ENCODE measurements at regions not wholly inside any gene's neighbourhood (a gene's known extent, or its start where the extent isn't known, plus 50 kb on each side); places are given as distances from the start of the nearest gene placed in this dataset.

GRCh38 chr1:147451628-147452027 is 89.7 kb upstream of the BCL9 start:
- POLR2A ChIA-PET, result no interaction called here
- Mint-ChIP-seq H3K4me3 (no peak overlapping the region), H3K9me3 (ENCODE audit: insufficient read depth) (peaks cover 4% of the 10 kb centered on the region), H3K27me3 (peaks cover 22% of the 10 kb centered on the region), H3K4me1 (no peaks in the 10 kb centered on the region), H3K27ac (no peak overlapping the region)
- CTCF ChIA-PET, result no interaction called here
- H2AFZ ChIP-seq (ENCODE audit: insufficient read depth, low read depth, low read length, poor library complexity, severe bottlenecking), result no peak overlapping the region
- H3K4me2 ChIP-seq (replicated peaks; ENCODE audit: low read depth, low read length, poor library complexity, severe bottlenecking), result no peak overlapping the region
- H3K27me3 ChIP-seq (replicated peaks in 1 of 4; ENCODE audit: control extremely low read depth in 1 of 4, control insufficient read depth in 3 of 4, insufficient read depth in 4 of 4, low read length in 3 of 4), result peaks cover 0 to 11% (median 3%) of the 10 kb centered on the region in 4 experiments
- H3K9ac ChIP-seq (ENCODE audit: low read length), result no peak overlapping the region
- H3K9me3 ChIP-seq (ENCODE audit: control extremely low read depth in 1 of 3, control insufficient read depth in 2 of 3, insufficient read depth in 1 of 3, low read length in 2 of 3), result peaks cover 0 to 5% (median 3%) of the 10 kb centered on the region in 3 donors
- ATAC-seq (ENCODE audit: low read depth) (no peak), DNase-seq (no peak)
- H3K4me1 ChIP-seq (ENCODE audit: control insufficient read depth in 2 of 2, insufficient read depth in 2 of 2, low read length in 2 of 2), result no peaks in the 10 kb centered on the region
- TF ChIP-seq, protein P1, sequence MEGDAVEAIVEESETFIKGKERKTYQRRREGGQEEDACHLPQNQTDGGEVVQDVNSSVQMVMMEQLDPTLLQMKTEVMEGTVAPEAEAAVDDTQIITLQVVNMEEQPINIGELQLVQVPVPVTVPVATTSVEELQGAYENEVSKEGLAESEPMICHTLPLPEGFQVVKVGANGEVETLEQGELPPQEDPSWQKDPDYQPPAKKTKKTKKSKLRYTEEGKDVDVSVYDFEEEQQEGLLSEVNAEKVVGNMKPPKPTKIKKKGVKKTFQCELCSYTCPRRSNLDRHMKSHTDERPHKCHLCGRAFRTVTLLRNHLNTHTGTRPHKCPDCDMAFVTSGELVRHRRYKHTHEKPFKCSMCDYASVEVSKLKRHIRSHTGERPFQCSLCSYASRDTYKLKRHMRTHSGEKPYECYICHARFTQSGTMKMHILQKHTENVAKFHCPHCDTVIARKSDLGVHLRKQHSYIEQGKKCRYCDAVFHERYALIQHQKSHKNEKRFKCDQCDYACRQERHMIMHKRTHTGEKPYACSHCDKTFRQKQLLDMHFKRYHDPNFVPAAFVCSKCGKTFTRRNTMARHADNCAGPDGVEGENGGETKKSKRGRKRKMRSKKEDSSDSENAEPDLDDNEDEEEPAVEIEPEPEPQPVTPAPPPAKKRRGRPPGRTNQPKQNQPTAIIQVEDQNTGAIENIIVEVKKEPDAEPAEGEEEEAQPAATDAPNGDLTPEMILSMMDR (IDR thresholded peaks at IDR 0.05), result no peak
- TF ChIP-seq EZH2 (IDR thresholded peaks at IDR 0.05; ENCODE audit: borderline replicate concordance, insufficient read depth, low read depth, low read length, poor library complexity, severe bottlenecking), result no peak
- no CpG with 5 or more reads among the region's 1 CpG for WGBS (ENCODE audit: insufficient coverage)
- H3K36me3 ChIP-seq (replicated peaks in 1 of 2; ENCODE audit: control extremely low read depth in 1 of 2, control insufficient read depth in 1 of 2, extremely low read depth in 1 of 2, insufficient read depth in 2 of 2, low read length in 1 of 2), result no peaks in the 10 kb centered on the region
- intact Hi-C loops (cut with micrococcal nuclease), result no loop called here
- H4K20me1 ChIP-seq (ENCODE audit: control insufficient read depth, insufficient read depth, low read length, poor library complexity, severe bottlenecking), result no peaks in the 10 kb centered on the region
- H3K79me2 ChIP-seq (ENCODE audit: control insufficient read depth, insufficient read depth, low read length), result no peaks in the 10 kb centered on the region
- no peak overlapping the region for H3K4me3 ChIP-seq (ENCODE audit: control extremely low read depth in 1 of 5, extremely low read depth in 1 of 5, insufficient read depth in 1 of 5, low read depth in 2 of 5, low read length in 4 of 5)
- H3K27ac ChIP-seq (ENCODE audit: low read length in 2 of 2), result no peak overlapping the region

DNA sequence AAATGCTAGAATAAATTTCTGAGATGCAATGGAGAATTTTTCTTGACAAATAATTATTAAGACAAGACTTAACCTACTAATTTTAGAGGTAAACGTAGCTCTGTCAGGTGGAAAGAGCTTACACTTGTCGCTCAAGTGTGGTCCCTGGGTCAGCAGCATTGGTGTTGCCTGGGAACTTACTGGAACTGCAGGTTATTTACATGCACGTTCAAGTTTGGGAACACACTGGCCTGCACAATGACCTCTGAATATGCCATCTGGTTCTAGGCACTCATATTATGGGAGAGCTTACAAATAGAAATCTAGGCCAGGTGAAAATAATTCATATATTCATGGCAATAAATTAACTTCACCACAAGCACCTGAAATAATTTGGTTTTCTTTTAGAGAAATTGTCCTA is 88.5 kb upstream of the BCL9 start:
- no peak for DNase-seq
- no peak overlapping the region for H3K27ac Mint-ChIP-seq
- intact Hi-C loops (cut with micrococcal nuclease), result no loop called here

More for the DNA sequence above, 88.5 kb upstream of the BCL9 start:
- Mint-ChIP-seq H3K4me1 (no peaks in the 10 kb centered on the region), H3K4me3 (no peak overlapping the region), H3K9me3 (ENCODE audit: insufficient read depth) (no peaks in the 10 kb centered on the region), H3K27me3 (peaks cover 21% of the 10 kb centered on the region)
- Histone ChIP-seq H3K4me2 (replicated peaks; ENCODE audit: low read depth, low read length, poor library complexity, severe bottlenecking) (no peak overlapping the region), H3K9me3 (ENCODE audit: control extremely low read depth in 1 of 3, control insufficient read depth in 2 of 3, insufficient read depth in 1 of 3, low read length in 2 of 3) (peaks cover 0 to 5% (median 3%) of the 10 kb centered on the region in 3 donors), H3K4me3 (ENCODE audit: control extremely low read depth in 1 of 5, extremely low read depth in 1 of 5, insufficient read depth in 1 of 5, low read depth in 2 of 5, low read length in 4 of 5) (no peak overlapping the region), H4K20me1 (ENCODE audit: control insufficient read depth, insufficient read depth, low read length, poor library complexity, severe bottlenecking) (no peaks in the 10 kb centered on the region), H3K27ac (ENCODE audit: low read length in 2 of 2) (no peak overlapping the region), H3K36me3 (replicated peaks in 1 of 2; ENCODE audit: control extremely low read depth in 1 of 2, control insufficient read depth in 1 of 2, extremely low read depth in 1 of 2, insufficient read depth in 2 of 2, low read length in 1 of 2) (no peaks in the 10 kb centered on the region), H3K79me2 (ENCODE audit: control insufficient read depth, insufficient read depth, low read length) (no peaks in the 10 kb centered on the region), H3K4me1 (ENCODE audit: control insufficient read depth in 2 of 2, insufficient read depth in 2 of 2, low read length in 2 of 2) (no peaks in the 10 kb centered on the region), H2AFZ (ENCODE audit: insufficient read depth, low read depth, low read length, poor library complexity, severe bottlenecking) (no peak overlapping the region), H3K9ac (ENCODE audit: low read length) (no peak overlapping the region), H3K27me3 (replicated peaks in 1 of 4; ENCODE audit: control extremely low read depth in 1 of 4, control insufficient read depth in 3 of 4, insufficient read depth in 4 of 4, low read length in 3 of 4) (peaks cover 0 to 8% (median 5%) of the 10 kb centered on the region in 4 experiments)
- no peak for TF ChIP-seq EZH2 (IDR thresholded peaks at IDR 0.05; ENCODE audit: borderline replicate concordance, insufficient read depth, low read depth, low read length, poor library complexity, severe bottlenecking)
- TF ChIP-seq, protein P1 (IDR thresholded peaks at IDR 0.05), result no peak
- POLR2A ChIA-PET, result no interaction called here
- CTCF ChIA-PET, result no interaction called here
- 76% methylated on average over 2 of the region's 3 CpGs for WGBS (ENCODE audit: insufficient coverage)
- no peak for ATAC-seq (ENCODE audit: low read depth)

All from B cell (primary cell).